ENCODE measurements at regions not wholly inside any gene's neighbourhood (a gene's known extent, or its start where the extent isn't known, plus 50 kb on each side); places are given as distances from the start of the nearest gene placed in this dataset.

DNA sequence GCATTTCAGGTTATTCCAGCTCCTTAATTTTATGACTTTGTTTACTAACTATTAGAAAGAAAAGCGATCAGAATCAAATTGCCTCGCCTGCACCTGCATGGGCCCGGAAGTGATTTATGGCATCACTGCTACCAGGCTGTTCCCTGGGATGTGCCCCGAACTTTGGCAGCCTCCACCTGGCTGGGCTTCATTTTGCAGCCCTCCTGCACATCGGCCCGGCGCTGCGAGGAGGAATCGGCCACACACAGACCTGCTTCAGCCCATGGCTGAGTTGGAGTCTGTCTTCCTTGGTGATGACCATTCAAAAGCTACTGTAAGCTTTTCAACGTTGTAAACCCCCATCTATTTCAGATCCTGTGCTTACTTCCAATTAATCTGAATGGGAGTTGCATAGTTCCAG, 638.0 kb downstream of the RNF144A start (continued):
- TF ChIP-seq ZNF407 (IDR thresholded peaks at IDR 0.05; ENCODE audit: low read depth) (no peak), SAFB2 (IDR thresholded peaks at IDR 0.05; ENCODE audit: borderline replicate concordance, low read depth, low read length, severe bottlenecking) (no peak)

DNA sequence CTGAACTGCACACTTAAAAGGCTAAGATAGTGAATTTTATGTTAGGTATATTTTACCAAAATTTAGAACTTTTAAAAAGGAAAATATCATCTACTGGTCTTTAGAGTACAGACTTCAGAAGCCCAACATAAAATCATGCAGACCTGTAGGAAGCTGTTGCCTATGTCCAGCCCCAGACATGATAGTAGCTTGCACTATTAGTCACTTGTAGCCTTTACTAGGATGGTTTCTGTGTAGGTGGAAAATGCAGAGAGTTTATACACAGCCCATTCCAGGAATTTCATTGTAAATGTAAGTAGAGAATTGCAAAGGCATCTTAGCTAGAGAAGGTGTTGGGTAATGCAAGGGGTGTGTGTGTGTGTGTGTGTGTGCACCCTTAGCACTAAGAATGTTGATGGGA, 640.2 kb downstream of the RNF144A start:
- Histone ChIP-seq H3K79me2 (ENCODE audit: control insufficient read depth, insufficient read depth, low read length) (no peaks in the 10 kb centered on the region), H3K4me2 (ENCODE audit: insufficient read depth, low read length) (no peak overlapping the region), H2AFZ (ENCODE audit: low read depth, low read length) (no peak overlapping the region), H3K4me1 (replicated peaks in 1 of 2; ENCODE audit: control insufficient read depth in 2 of 2, insufficient read depth in 2 of 2, low read length in 2 of 2) (no peaks in the 10 kb centered on the region), H3K4me3 (no peak overlapping the region), H3K36me3 (ENCODE audit: control insufficient read depth, insufficient read depth, low read length) (no peaks in the 10 kb centered on the region), H4K20me1 (replicated peaks; ENCODE audit: control insufficient read depth, insufficient read depth, low read length) (no peaks in the 10 kb centered on the region), H3K9ac (ENCODE audit: insufficient read depth in 1 of 2, low read depth in 2 of 2, low read length in 2 of 2) (no peak overlapping the region), H3K27ac (ENCODE audit: extremely low read depth, low read depth, low read length) (no peak overlapping the region), H3K9me3 (replicated peaks; ENCODE audit: control insufficient read depth, insufficient read depth, low read depth, low read length) (no peaks in the 10 kb centered on the region), H3K27me3 (ENCODE audit: control insufficient read depth in 2 of 2, insufficient read depth in 2 of 2, low read length in 2 of 2) (no peaks in the 10 kb centered on the region), H3K9me1 (ENCODE audit: control insufficient read depth, insufficient read depth, low read length) (no peaks in the 10 kb centered on the region)
- BruUV-seq (replicated peaks) = no TSS peak
- intact Hi-C loops (cut with micrococcal nuclease) = no loop called here
- POLR2A ChIA-PET = no interaction called here
- CTCF ChIA-PET (ENCODE audit: low intra/inter-chr PET ratio) = no interaction called here
- FAIRE-seq (no peak), ATAC-seq (no peak), DNase-seq (ENCODE audit: extremely low read depth in 1 of 4, low spot score in 3 of 4) (no peak)
- in situ Hi-C loops (cut with MboI) = no loop called here
- no peak for TF ChIP-seq ZNF324 (CRISPR knock-in tag; IDR thresholded peaks at IDR 0.05)
- no peak for TF ChIP-seq RB1 (IDR thresholded peaks at IDR 0.05; ENCODE audit: low read depth)
- TF ChIP-seq ZBTB11 (CRISPR knock-in tag; IDR thresholded peaks at IDR 0.05) = no peak
- TF ChIP-seq MIER1 (IDR thresholded peaks at IDR 0.05; ENCODE audit: low read depth) = no peak
- no peak for TF ChIP-seq TAL1 (IDR thresholded peaks at IDR 0.05)
- TF ChIP-seq CGGBP1 (CRISPR knock-in tag; IDR thresholded peaks at IDR 0.05) = no peak
- TF ChIP-seq ZNF444 (CRISPR knock-in tag; IDR thresholded peaks at IDR 0.05) = no peak
- TF ChIP-seq GABPB2 (CRISPR knock-in tag; conservative IDR thresholded peaks at IDR 0.05) = no peak
- no peak for TF ChIP-seq CHCHD3 (CRISPR knock-in tag; IDR thresholded peaks at IDR 0.05)

All from K562 (cell line).